HG02938 (cell line): ENCODE measurements at regions not wholly inside any gene's neighbourhood (a gene's known extent, or its start where the extent isn't known, plus 50 kb on each side); places are given as distances from the start of the nearest gene placed in this dataset.

Experiments
- ATAC-seq: cut with Tn5 transposase; IDR thresholded peaks from one replicate; pipeline ENCODE4 v1.9.1; 2021; ENCODE audit warnings: mild to moderate bottlenecking, moderate library complexity; ENCODE audit not compliant: unreplicated experiment

- no peak for ATAC-seq
Measured at GRCh38 chr6:37556881-37557644, 57.4 kb upstream of the CCDC167 start.

- ATAC-seq = no peak
Measured at GRCh38 chr6:37555040-37555781, 55.5 kb upstream of the CCDC167 start.

GRCh38 chr6:37554480-37554819 lies 54.8 kb upstream of the CCDC167 start:
- no peak for ATAC-seq

DNA sequence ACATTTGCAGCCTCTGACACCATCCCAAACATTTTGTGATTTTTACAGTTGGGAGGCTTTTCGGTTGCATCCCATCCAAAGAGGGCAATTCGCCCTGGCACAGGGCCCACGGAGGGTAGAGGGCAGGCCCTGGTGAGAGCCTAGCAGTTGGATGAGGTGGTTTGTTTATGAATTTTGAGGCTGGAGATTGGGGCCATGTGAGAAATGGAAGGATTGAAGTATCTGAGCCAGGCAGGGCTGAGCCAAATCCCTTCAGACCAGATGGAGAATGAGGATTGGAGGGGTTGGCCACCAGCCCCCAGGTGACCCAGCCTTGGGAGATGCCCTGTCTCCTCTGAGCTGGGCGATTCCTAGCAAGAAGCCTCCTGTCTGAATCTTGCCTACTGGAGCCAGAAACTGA lies 52.6 kb upstream of the CCDC167 start:
- ATAC-seq = no peak

DNA sequence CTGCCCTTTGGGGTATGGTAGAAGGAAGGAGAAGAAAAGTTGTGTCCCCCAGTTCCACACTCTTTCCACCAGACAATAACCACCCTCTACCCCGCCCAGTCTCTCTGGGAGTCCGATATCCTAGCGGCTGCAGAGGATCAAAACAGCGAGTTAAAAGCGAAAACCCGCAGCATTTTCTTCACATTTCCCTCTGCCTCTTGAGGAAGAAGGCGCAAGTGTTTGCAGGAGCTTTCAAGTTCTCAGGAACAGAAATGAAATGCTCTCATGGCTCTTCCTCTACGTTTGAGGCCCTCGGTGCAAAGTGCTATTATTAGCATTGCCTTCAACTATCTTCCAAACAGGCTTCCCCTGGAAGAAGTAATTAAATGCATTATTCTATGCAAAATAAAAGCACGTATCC lies 52.2 kb upstream of the CCDC167 start:
- ATAC-seq = no peak

DNA sequence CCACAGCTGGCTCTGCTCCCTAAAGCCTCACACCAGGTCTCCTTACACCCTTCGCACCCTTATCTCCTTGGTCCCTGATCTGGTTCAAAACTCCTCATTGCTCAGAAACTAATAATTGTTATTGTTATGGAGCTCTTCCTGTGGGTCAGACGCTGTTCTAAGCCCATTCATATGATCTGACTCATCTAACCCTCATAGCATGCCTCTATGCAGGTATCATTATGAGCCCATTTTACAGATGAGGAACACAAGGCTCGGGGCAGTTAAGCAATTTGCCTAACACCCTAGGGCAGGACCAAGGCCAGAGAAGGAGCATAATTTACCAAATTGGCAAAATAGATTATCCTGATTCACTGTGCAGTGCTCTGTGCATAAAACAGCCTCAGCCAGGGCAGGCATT lies 51.8 kb upstream of the CCDC167 start:
- no peak for ATAC-seq

GRCh38 chr6:37551002-37551401 lies 51.3 kb upstream of the CCDC167 start:
- no peak for ATAC-seq

- no peak for ATAC-seq
Measured at GRCh38 chr6:37550191-37550831, 50.6 kb upstream of the CCDC167 start.

GRCh38 chr6:37549558-37549957 lies 49.9 kb upstream of the CCDC167 start:
- no peak for ATAC-seq
